GM12878 (cell line): ENCODE measurements at regions not wholly inside any gene's neighbourhood (a gene's known extent, or its start where the extent isn't known, plus 50 kb on each side); places are given as distances from the start of the nearest gene placed in this dataset.

Source experiments
- ATAC-seq: fragments of 200-7000 bp; cut with Tn5 transposase; 3 replicates; pipeline ENCODE4 v1.9.1; 2020; ENCODE audit warnings: mild to moderate bottlenecking, moderate library complexity
- BruUV-seq: library from RNA; stranded (reverse); fragments of 400-500 nt; replicated peaks from 2 replicates; lab custom pipeline; 2021; lab: Mats Ljungman, UMichigan
- CTCF ChIA-PET: fragments of 300-600 bp; sonication (Branson Sonifier 250); formaldehyde crosslinking; extraction: SDS; loops from one replicate; lab custom pipeline; 2021; ENCODE audit warnings: inconsistent platforms; lab: Yijun Ruan, JAX
- POLR2A ChIA-PET: fragments of 350-600 bp; formaldehyde crosslinking; extraction: SDS; loops from one replicate; lab custom pipeline; 2021; ENCODE audit warnings: inconsistent platforms; lab: Charles Lee
- RAD21 ChIA-PET: fragments of 300-600 bp; sonication (Branson Sonifier 250); formaldehyde crosslinking; loops from one replicate; lab custom pipeline; 2023; ENCODE audit warnings: antibody characterized with exemption; ENCODE audit not compliant: unreplicated experiment; lab: Charles Lee
- SMC1A ChIA-PET: fragments of 300-600 bp; sonication (Branson Sonifier 250); formaldehyde crosslinking; loops from one replicate; lab custom pipeline; 2023; ENCODE audit not compliant: unreplicated experiment, uncharacterized antibody; lab: Charles Lee
- DNase-seq: peaks from one replicate; pipeline ENCODE4 v3.0.0-alpha.2; 2011; ENCODE audit warnings: low read depth, low spot score
- FAIRE-seq: peaks from 3 replicates; lab custom pipeline; 2011; peaks lifted over from hg19 to GRCh38; lab: Jason Lieb, UNC
- H2AFZ ChIP-seq: 2 replicates; pipeline ENCODE4 v1.6.0; 2011; ENCODE audit warnings: low read depth, low read length, control low read depth; ENCODE audit not compliant: control insufficient read depth
- H3K27ac ChIP-seq: 2 replicates; pipeline ENCODE4 v1.5.1; 2011; ENCODE audit warnings: control low read depth; ENCODE audit not compliant: control insufficient read depth, insufficient read depth
- H3K27me3 ChIP-seq, 2 experiments: replicated peaks in 1 of 2; 2 replicates each; pipeline versions ENCODE4 v1.6.0 to v1.6.1; 2011; ENCODE audit warnings: low read length in 1 of 2; ENCODE audit not compliant: control insufficient read depth in 2 of 2, insufficient read depth in 2 of 2
- H3K36me3 ChIP-seq, 2 experiments: 2 replicates each; pipeline ENCODE4 v1.5.1; 2011; ENCODE audit warnings: low read length in 1 of 2; ENCODE audit not compliant: control insufficient read depth in 2 of 2, insufficient read depth in 2 of 2
- H3K4me1 ChIP-seq: 2 replicates; pipeline ENCODE4 v1.6.1; 2011; ENCODE audit warnings: mild to moderate bottlenecking, low read length, moderate library complexity, mixed read lengths; ENCODE audit not compliant: control insufficient read depth, insufficient read depth
- H3K4me2 ChIP-seq: 2 replicates; pipeline ENCODE4 v1.6.0; 2011; ENCODE audit warnings: control low read depth; ENCODE audit not compliant: control insufficient read depth, insufficient read depth
- H3K4me3 ChIP-seq: fragments of 200-600 bp; sonication (generic); 2 replicates; pipeline ENCODE4 v1.5.1; 2016
- H3K79me2 ChIP-seq: 2 replicates; pipeline ENCODE4 v1.6.0; 2011; ENCODE audit warnings: low read length; ENCODE audit not compliant: control insufficient read depth, insufficient read depth
- H3K9ac ChIP-seq: 2 replicates; pipeline ENCODE4 v1.8.0; 2011; ENCODE audit warnings: low read length, control low read depth, mixed read lengths; ENCODE audit not compliant: control insufficient read depth, insufficient read depth
- H3K9me3 ChIP-seq: replicated peaks from 3 replicates; pipeline ENCODE4 v1.5.1; 2011; ENCODE audit warnings: mild to moderate bottlenecking, low read length; ENCODE audit not compliant: control insufficient read depth, insufficient read depth
- H4K20me1 ChIP-seq: 2 replicates; pipeline ENCODE4 v1.6.0; 2011; ENCODE audit not compliant: control insufficient read depth, insufficient read depth
- BHLHE40 ChIP-seq, 2 experiments: fragments of 450-650 bp in 1 of 2; IDR thresholded peaks; 2 replicates each; pipeline ENCODE4 v1.6.1; 2011 to 2017; ENCODE audit warnings: low read depth in 2 of 2, borderline replicate concordance in 1 of 2, improper control_type of control experiment in 1 of 2, low read length in 1 of 2, mild to moderate bottlenecking in 1 of 2
- EED ChIP-seq: sonication (generic); IDR thresholded peaks from 2 replicates; pipeline ENCODE4 v1.6.1; 2016; ENCODE audit warnings: antibody characterized with exemption, low read depth
- FOXK2 ChIP-seq: fragments of 450-650 bp; IDR thresholded peaks from 2 replicates; pipeline ENCODE4 v1.6.1; 2017; ENCODE audit warnings: mild to moderate bottlenecking, moderate library complexity
- HDAC6 ChIP-seq: fragments of 200-600 bp; sonication (generic); IDR thresholded peaks from one replicate; pipeline ENCODE4 v1.8.0; 2017; ENCODE audit warnings: antibody characterized with exemption; ENCODE audit not compliant: unreplicated experiment
- MAX ChIP-seq: IDR thresholded peaks from 2 replicates; pipeline ENCODE4 v1.6.1; 2012; ENCODE audit warnings: low read depth, low read length, improper control_type of control experiment
- POU2F2 ChIP-seq: IDR thresholded peaks from 3 replicates; pipeline ENCODE4 v1.6.1; 2011; ENCODE audit warnings: low read depth, mild to moderate bottlenecking, low read length, borderline replicate concordance
- SIX5 ChIP-seq: IDR thresholded peaks from 2 replicates; pipeline ENCODE4 v1.6.1; 2011; ENCODE audit warnings: mild to moderate bottlenecking, low read depth, low read length, moderate library complexity; ENCODE audit not compliant: severe bottlenecking
- SRF ChIP-seq, 2 experiments: IDR thresholded peaks; 2 replicates each; pipeline ENCODE4 v1.6.1; 2011; ENCODE audit warnings: low read depth in 2 of 2, low read length in 2 of 2, mild to moderate bottlenecking in 1 of 2, moderate library complexity in 1 of 2
- ZBED1 ChIP-seq: IDR thresholded peaks from 2 replicates; pipeline ENCODE4 v1.6.1; 2016; ENCODE audit warnings: borderline replicate concordance
- WGBS: methylation state at CpG from one replicate; pipeline ENCODE4 v1.1.6; 2016; ENCODE audit warnings: low lambda C conversion rate; ENCODE audit not compliant: insufficient replicate concordance, insufficient coverage; ENCODE audit errors: missing lambda C conversion rate; 5-methylcytosine and 5-hydroxymethylcytosine counted together
- in situ Hi-C: fragments of 300-500 bp; cut with MboI; formaldehyde crosslinking; loops from 9 replicates; pipeline ENCODE4 v1.14.3; 2018; ENCODE audit warnings: mixed read lengths
- intact Hi-C: fragments of 100-400 bp; cut with micrococcal nuclease; formaldehyde crosslinking; loops from one replicate; pipeline ENCODE4 v1.14.2; 2022; ENCODE audit not compliant: unreplicated experiment

GRCh38 chr3:157626817-157627216 lies 123.6 kb upstream of the VEPH1 start:
- H4K20me1 ChIP-seq, result no peaks in the 10 kb centered on the region
- H3K4me2 ChIP-seq, result no peak overlapping the region
- ChIA-PET CTCF (no interaction called here), RAD21 (no interaction called here), SMC1A (interaction anchor here (1.2 kb wide), 1 partner anchor 83 kb away, joined by 5 read pairs; no protein-coding TSS in a partner anchor), POLR2A (no interaction called here)
- H3K4me1 ChIP-seq, result no peaks in the 10 kb centered on the region
- intact Hi-C loops, result no loop called here
- DNase-seq, result no peak
- H3K36me3 ChIP-seq, result no peaks in the 10 kb centered on the region
- no peak overlapping the region for H3K27ac ChIP-seq
- no TSS peak for BruUV-seq
- ATAC-seq, result no peak
- no peaks in the 10 kb centered on the region; a peak in 1 of 4 replicates for H3K27me3 ChIP-seq
- FAIRE-seq, result no peak
- 11% methylated on average over 3 of the region's 3 CpGs for WGBS
- H3K79me2 ChIP-seq, result no peaks in the 10 kb centered on the region
- in situ Hi-C loops, result loop anchor here (10.0 kb wide), 1 partner anchor 818 kb away; no protein-coding TSS in a partner anchor
- no peaks in the 10 kb centered on the region for H3K9me3 ChIP-seq
- H2AFZ ChIP-seq, result no peak overlapping the region
- no peak overlapping the region for H3K9ac ChIP-seq
- H3K4me3 ChIP-seq, result no peak overlapping the region
- TF ChIP-seq MAX (no peak), EED (no peak), ZBED1 (no peak), SIX5 (no peak), POU2F2 (no peak), BHLHE40 (IDR thresholded peaks at IDR 0.05; ENCODE audit: borderline replicate concordance in 1 of 2, low read depth in 2 of 2, low read length in 1 of 2) (no peak), FOXK2 (no peak), SRF (IDR thresholded peaks at IDR 0.05; ENCODE audit: low read depth in 2 of 2, low read length in 2 of 2) (no peak), HDAC6 (no peak)
